ENCODE measurements at regions not wholly inside any gene's neighbourhood (a gene's known extent, or its start where the extent isn't known, plus 50 kb on each side); places are given as distances from the start of the nearest gene placed in this dataset.

- Histone ChIP-seq H3K4me3 (ENCODE audit: low read depth, low read length) (no peak overlapping the region), H3K27ac (ENCODE audit: extremely low read depth, low read depth, low read length) (no peak overlapping the region), H3K9me3 (ENCODE audit: control insufficient read depth, insufficient read depth, low read depth, low read length) (no peaks in the 10 kb centered on the region), H3K36me3 (ENCODE audit: control insufficient read depth in 2 of 2, insufficient read depth in 1 of 2, low read length in 2 of 2) (no peaks in the 10 kb centered on the region), H3K4me1 (ENCODE audit: control insufficient read depth, insufficient read depth, low read length) (no peaks in the 10 kb centered on the region; the same call in 1 of the 2 replicates)
- ChIA-PET CTCF (interaction anchor here (0.8 to 2.7 kb wide), 3 partner anchors 35 to 306 kb away, joined by 3 to 14 read pairs (median 3); no protein-coding TSS in a partner anchor), POLR2A (no interaction called here)
- no peak for TF ChIP-seq EGR2 (tag by site-specific recombination; IDR thresholded peaks at IDR 0.05; ENCODE audit: low read depth)
- TF ChIP-seq IKZF3 (tag by site-specific recombination; IDR thresholded peaks at IDR 0.05), result no peak
- TF ChIP-seq ZNF654 (tag by site-specific recombination; IDR thresholded peaks at IDR 0.05; ENCODE audit: low read depth), result no peak
- TF ChIP-seq ZNF292 (tag by site-specific recombination; IDR thresholded peaks at IDR 0.05; ENCODE audit: borderline replicate concordance, low read depth), result no peak
- TF ChIP-seq RBAK (tag by site-specific recombination; IDR thresholded peaks at IDR 0.05), result no peak
- TF ChIP-seq ZNF837 (tag by site-specific recombination; IDR thresholded peaks at IDR 0.05), result no peak
- TF ChIP-seq ZNF404 (tag by site-specific recombination; IDR thresholded peaks at IDR 0.05), result no peak
- TF ChIP-seq ZNF311 (tag by site-specific recombination; IDR thresholded peaks at IDR 0.05; ENCODE audit: borderline replicate concordance), result no peak
- TF ChIP-seq ZNF544 (tag by site-specific recombination; IDR thresholded peaks at IDR 0.05), result no peak
- no peak for TF ChIP-seq ZNF302 (tag by site-specific recombination; IDR thresholded peaks at IDR 0.05; ENCODE audit: low read depth)
- TF ChIP-seq YY1 (tag by site-specific recombination; IDR thresholded peaks at IDR 0.05), result no peak
- TF ChIP-seq ZNF18 (tag by site-specific recombination; IDR thresholded peaks at IDR 0.05), result no peak
- no peak for TF ChIP-seq ZNF223 (tag by site-specific recombination; IDR thresholded peaks at IDR 0.05)
- TF ChIP-seq ZNF785 (tag by site-specific recombination; IDR thresholded peaks at IDR 0.05), result no peak
- no peak for TF ChIP-seq ZNF768 (tag by site-specific recombination; IDR thresholded peaks at IDR 0.05)
Observed at GRCh38 chr6:11460837-11461661, 76.5 kb upstream of the TMEM170B start.

- H3K27ac ChIP-seq (ENCODE audit: extremely low read depth, low read depth, low read length), result no peak overlapping the region
- ChIA-PET CTCF (interaction anchor here (0.7 to 2.7 kb wide), 6 partner anchors 36 to 321 kb away, joined by 3 to 14 read pairs (median 3); no protein-coding TSS in a partner anchor), POLR2A (no interaction called here)
- H3K36me3 ChIP-seq (ENCODE audit: control insufficient read depth in 2 of 2, insufficient read depth in 1 of 2, low read length in 2 of 2), result no peaks in the 10 kb centered on the region
- H3K9me3 ChIP-seq (ENCODE audit: control insufficient read depth, insufficient read depth, low read depth, low read length), result no peaks in the 10 kb centered on the region
- no peak for TF ChIP-seq ZNF521 (tag by site-specific recombination; IDR thresholded peaks at IDR 0.05)
- no peak for TF ChIP-seq ZNF768 (tag by site-specific recombination; IDR thresholded peaks at IDR 0.05)
- TF ChIP-seq ZNF155 (tag by site-specific recombination; IDR thresholded peaks at IDR 0.05), result no peak
- no peak for TF ChIP-seq ZNF248 (tag by site-specific recombination; IDR thresholded peaks at IDR 0.05)
- no peak for TF ChIP-seq EGR2 (tag by site-specific recombination; IDR thresholded peaks at IDR 0.05; ENCODE audit: low read depth)
- no peak for TF ChIP-seq ELK4 (IDR thresholded peaks at IDR 0.05; ENCODE audit: borderline replicate concordance, low read depth, low read length)
- TF ChIP-seq ZNF433 (tag by site-specific recombination; IDR thresholded peaks at IDR 0.05; ENCODE audit: low read depth), result no peak
- TF ChIP-seq ZNF211 (tag by site-specific recombination; IDR thresholded peaks at IDR 0.05; ENCODE audit: low read depth), result no peak
- TF ChIP-seq ZNF280C (tag by site-specific recombination; IDR thresholded peaks at IDR 0.05), result no peak
- no peak for TF ChIP-seq ZNF776 (tag by site-specific recombination; IDR thresholded peaks at IDR 0.05; ENCODE audit: borderline replicate concordance)
- no peak for TF ChIP-seq ZXDB (tag by site-specific recombination; IDR thresholded peaks at IDR 0.05)
- H3K4me1 ChIP-seq (ENCODE audit: control insufficient read depth, insufficient read depth, low read length), result no peaks in the 10 kb centered on the region; the same call in 1 of the 2 replicates
- no peak overlapping the region for H3K4me3 ChIP-seq (ENCODE audit: low read depth, low read length)
Observed at GRCh38 chr6:11460001-11460668, 77.4 kb upstream of the TMEM170B start.
